ENCODE measurements at regions not wholly inside any gene's neighbourhood (a gene's known extent, or its start where the extent isn't known, plus 50 kb on each side); places are given as distances from the start of the nearest gene placed in this dataset.
"Not testable (repeated sequence)": the region's sequence is repeated elsewhere in the genome, so short reads cannot be mapped to it uniquely, and the experiment has no call there.

- Mint-ChIP-seq H3K4me1 (ENCODE audit: low read depth) (no peaks in the 10 kb centered on the region), H3K9me3 (no peaks in the 10 kb centered on the region), H3K36me3 (no peaks in the 10 kb centered on the region), H3K27me3 (no peaks in the 10 kb centered on the region), H3K4me3 (no peak overlapping the region), H3K27ac (no peak overlapping the region)
- ChIA-PET CTCF (no interaction called here), POLR2A (no interaction called here)
- no peak for DNase-seq
- intact Hi-C loops (cut with micrococcal nuclease), result no loop called here
These were observed 431.8 kb upstream of the MAN1A1 start for GRCh38 chr6:119781365-119781764.

DNA sequence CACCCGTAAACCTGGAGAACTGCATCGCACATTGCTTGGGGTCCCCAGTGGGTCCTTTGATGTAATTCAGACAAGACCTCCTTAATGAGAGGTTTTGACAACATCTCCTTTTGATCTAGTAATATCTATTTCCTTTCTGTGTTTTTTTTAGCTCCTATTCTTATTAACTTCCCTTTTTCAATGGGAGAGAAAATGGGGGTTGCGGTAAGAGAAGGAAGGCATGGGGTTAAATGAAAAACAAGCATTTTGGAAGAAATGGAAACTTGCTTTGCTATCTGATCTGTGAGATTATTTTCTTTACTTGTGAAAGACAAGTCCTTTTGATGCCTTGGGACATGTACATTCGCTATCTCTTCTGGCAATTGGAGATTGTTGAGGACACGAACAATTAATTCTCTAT lies 418.6 kb upstream of the MAN1A1 start:
- H3K27me3 Mint-ChIP-seq, result peaks cover 7% of the 10 kb centered on the region
- ChIA-PET POLR2A (no interaction called here), CTCF (no interaction called here)
- H3K27ac Mint-ChIP-seq, result no peak overlapping the region
- H3K4me3 Mint-ChIP-seq, result no peak overlapping the region
- H3K4me1 Mint-ChIP-seq (ENCODE audit: low read depth), result no peaks in the 10 kb centered on the region
- no peaks in the 10 kb centered on the region for H3K36me3 Mint-ChIP-seq
- peaks cover 9% of the 10 kb centered on the region for H3K9me3 Mint-ChIP-seq
- intact Hi-C loops (cut with micrococcal nuclease), result no loop called here
- no peak for DNase-seq

- Mint-ChIP-seq H3K36me3 (no peaks in the 10 kb centered on the region), H3K4me3 (no peak overlapping the region), H3K27me3 (peaks cover 7% of the 10 kb centered on the region), H3K9me3 (no peaks in the 10 kb centered on the region), H3K4me1 (ENCODE audit: low read depth) (no peaks in the 10 kb centered on the region), H3K27ac (no peak overlapping the region)
- no peak for DNase-seq
- intact Hi-C loops (cut with micrococcal nuclease), result no loop called here
- ChIA-PET POLR2A (no interaction called here), CTCF (no interaction called here)
These were observed 415.5 kb upstream of the MAN1A1 start for GRCh38 chr6:119764927-119765681.

DNA sequence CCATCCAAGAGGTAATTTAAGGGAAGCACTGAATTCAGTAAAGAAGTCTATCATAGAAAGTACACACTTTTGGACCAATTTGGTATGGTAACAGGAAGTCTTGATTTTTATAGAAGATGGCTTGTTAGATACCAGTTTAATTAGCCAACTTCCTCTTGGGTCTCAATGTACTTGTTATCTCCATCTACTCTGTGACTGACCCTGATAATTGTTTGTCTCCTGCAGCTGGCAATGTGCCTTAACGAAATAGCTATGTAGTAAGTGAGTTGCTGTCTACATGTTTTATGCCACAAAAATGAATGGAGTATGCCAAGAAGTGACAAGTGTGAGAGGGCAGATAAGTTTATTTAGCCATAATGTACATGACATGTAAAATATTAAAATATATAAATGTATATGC lies 410.5 kb upstream of the MAN1A1 start:
- Mint-ChIP-seq H3K9me3 (no peaks in the 10 kb centered on the region), H3K4me1 (ENCODE audit: low read depth) (no peaks in the 10 kb centered on the region), H3K27ac (no peak overlapping the region), H3K27me3 (peaks cover 3% of the 10 kb centered on the region), H3K36me3 (no peaks in the 10 kb centered on the region), H3K4me3 (no peak overlapping the region)
- intact Hi-C loops (cut with micrococcal nuclease), result no loop called here
- ChIA-PET CTCF (no interaction called here), POLR2A (no interaction called here)
- no peak for DNase-seq

DNA sequence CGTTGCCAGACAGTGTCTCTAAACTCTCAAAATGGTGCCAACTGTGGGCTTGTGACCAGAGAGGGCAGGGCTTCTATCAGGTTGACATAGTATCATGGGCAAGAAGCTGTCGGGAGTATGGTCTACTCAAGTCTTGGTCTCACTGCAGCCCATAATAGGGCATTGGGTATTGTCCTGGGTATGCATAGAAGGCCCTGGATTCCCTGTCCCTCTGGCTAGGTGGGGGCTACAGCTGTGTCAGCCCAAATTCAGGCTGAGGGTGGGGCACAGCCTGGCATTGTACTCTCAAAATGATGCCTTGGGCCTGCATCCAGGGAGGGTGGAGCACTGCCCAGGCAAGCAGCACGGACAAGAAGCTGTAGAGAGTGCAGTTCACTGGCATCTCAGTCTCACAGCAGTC lies 408.8 kb upstream of the MAN1A1 start:
- Mint-ChIP-seq H3K27me3 (peaks cover 3% of the 10 kb centered on the region), H3K27ac (no peak overlapping the region), H3K9me3 (no peaks in the 10 kb centered on the region), H3K36me3 (no peaks in the 10 kb centered on the region), H3K4me1 (ENCODE audit: low read depth) (no peaks in the 10 kb centered on the region), H3K4me3 (no peak overlapping the region)
- ChIA-PET CTCF (no interaction called here), POLR2A (no interaction called here)
- DNase-seq, result no peak
- intact Hi-C loops (cut with micrococcal nuclease), result no loop called here

DNA sequence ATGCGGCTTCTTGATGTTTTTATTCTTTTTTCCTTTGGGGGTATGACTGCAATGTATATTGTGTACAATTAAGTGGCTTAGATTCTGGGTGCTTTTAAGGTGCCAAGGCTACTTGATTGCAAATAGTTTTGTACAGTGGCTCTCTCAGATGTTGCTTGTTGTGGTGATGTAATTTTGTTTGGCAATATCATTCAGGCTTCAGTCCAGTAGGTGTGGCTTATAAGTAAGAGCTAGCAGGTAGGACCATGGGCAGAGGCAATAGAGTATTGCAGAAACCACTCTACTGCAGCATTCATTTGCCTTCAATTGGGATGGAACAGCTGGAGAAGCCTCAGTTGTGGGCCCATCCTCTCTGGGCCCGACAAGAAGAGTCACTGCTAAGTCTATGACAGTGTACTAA lies 407.9 kb upstream of the MAN1A1 start:
- Mint-ChIP-seq H3K4me3 (no peak overlapping the region), H3K36me3 (no peaks in the 10 kb centered on the region), H3K4me1 (ENCODE audit: low read depth) (no peaks in the 10 kb centered on the region), H3K9me3 (no peaks in the 10 kb centered on the region), H3K27ac (no peak overlapping the region), H3K27me3 (peaks cover 3% of the 10 kb centered on the region)
- DNase-seq, result no peak
- intact Hi-C loops (cut with micrococcal nuclease), result no loop called here
- ChIA-PET POLR2A (no interaction called here), CTCF (no interaction called here)

- H3K36me3 Mint-ChIP-seq, result no peaks in the 10 kb centered on the region
- intact Hi-C loops (cut with micrococcal nuclease), result loop anchor here (10.0 kb wide), 1 partner anchor 305 kb away; no protein-coding TSS in a partner anchor
These were observed 399.8 kb upstream of the MAN1A1 start for GRCh38 chr6:119749335-119749734.

GRCh38 chr6:119748535-119748934 lies 399.0 kb upstream of the MAN1A1 start:
- intact Hi-C loops (cut with micrococcal nuclease), result loop anchor here (10.0 kb wide), 1 partner anchor 306 kb away; no protein-coding TSS in a partner anchor
- CTCF ChIA-PET, result not testable (repeated sequence)

More at GRCh38 chr6:119749335-119749734, 399.8 kb upstream of the MAN1A1 start:
- ChIA-PET CTCF (no interaction called here), POLR2A (no interaction called here)
- H3K27ac Mint-ChIP-seq, result no peak overlapping the region
- no peak for DNase-seq
- no peak overlapping the region for H3K4me3 Mint-ChIP-seq
- H3K27me3 Mint-ChIP-seq, result peaks cover 3% of the 10 kb centered on the region
- H3K4me1 Mint-ChIP-seq (ENCODE audit: low read depth), result no peaks in the 10 kb centered on the region
- no peaks in the 10 kb centered on the region for H3K9me3 Mint-ChIP-seq

DNA sequence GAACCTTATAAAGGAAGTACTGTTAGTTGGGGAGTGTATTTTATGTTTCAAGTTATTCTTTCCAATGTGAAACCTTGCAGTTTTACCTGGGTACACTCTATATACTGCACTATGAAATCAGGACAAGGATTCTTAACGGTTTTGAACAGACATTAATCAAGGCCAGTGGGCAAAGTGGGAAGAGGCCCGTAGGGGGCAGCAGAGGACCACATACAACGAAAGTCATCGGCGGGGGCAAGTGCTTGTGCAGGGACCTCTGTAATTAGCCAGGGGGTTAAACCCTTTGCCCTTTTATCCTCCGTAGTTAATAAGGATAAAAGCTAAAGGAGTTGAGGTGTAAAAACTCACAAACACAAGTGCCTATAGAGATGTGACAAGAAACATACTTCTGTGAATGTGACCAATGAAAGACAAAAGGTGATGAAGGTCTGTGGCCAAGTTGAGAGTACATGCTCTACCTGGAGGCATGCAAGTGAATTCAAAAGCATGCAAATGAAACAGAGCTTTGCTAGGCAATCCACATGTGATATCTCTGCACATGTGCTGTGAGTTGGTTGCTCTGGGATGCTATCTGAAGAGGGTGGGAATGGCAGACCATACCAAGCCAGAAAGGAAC lies 392.7 kb upstream of the MAN1A1 start:
- peak; percentile 66 for DNase-seq
- intact Hi-C loops (cut with micrococcal nuclease), result loop anchor here (5.0 to 10.0 kb wide), 3 partner anchors 235 to 595 kb away; no protein-coding TSS in a partner anchor
- H3K27ac Mint-ChIP-seq, result no peak overlapping the region
- no peaks in the 10 kb centered on the region for H3K9me3 Mint-ChIP-seq
- no peaks in the 10 kb centered on the region for H3K36me3 Mint-ChIP-seq
- ChIA-PET POLR2A (interaction anchor here (0.6 kb wide), 1 partner anchor 158 kb away, joined by 3 read pairs; no protein-coding TSS in a partner anchor), CTCF (interaction anchor here (0.6 to 1.4 kb wide), 3 partner anchors 405 to 593 kb away, joined by 3 to 6 read pairs (median 3); no protein-coding TSS in a partner anchor)
- no peak overlapping the region for H3K4me3 Mint-ChIP-seq
- H3K27me3 Mint-ChIP-seq, result peaks cover 2% of the 10 kb centered on the region
- no peaks in the 10 kb centered on the region for H3K4me1 Mint-ChIP-seq (ENCODE audit: low read depth)

More at GRCh38 chr6:119748535-119748934, 399.0 kb upstream of the MAN1A1 start:
- H3K4me3 Mint-ChIP-seq; H3K36me3 Mint-ChIP-seq; H3K27me3 Mint-ChIP-seq; POLR2A ChIA-PET; H3K27ac Mint-ChIP-seq; DNase-seq; H3K9me3 Mint-ChIP-seq; H3K4me1 Mint-ChIP-seq (ENCODE audit: low read depth): not testable (repeated sequence)

- Mint-ChIP-seq H3K36me3 (no peaks in the 10 kb centered on the region), H3K4me3 (no peak overlapping the region), H3K4me1 (ENCODE audit: low read depth) (no peaks in the 10 kb centered on the region), H3K9me3 (no peaks in the 10 kb centered on the region), H3K27ac (no peak overlapping the region), H3K27me3 (peaks cover 9% of the 10 kb centered on the region)
- no peak for DNase-seq
- CTCF ChIA-PET, result interaction anchor here (0.6 kb wide), 1 partner anchor 320 kb away, joined by 3 read pairs; no protein-coding TSS in a partner anchor
- intact Hi-C loops (cut with micrococcal nuclease), result loop anchor here (5.0 to 10.0 kb wide), 3 partner anchors 238 to 592 kb away; no protein-coding TSS in a partner anchor
- POLR2A ChIA-PET, result no interaction called here
These were observed 390.2 kb upstream of the MAN1A1 start for GRCh38 chr6:119739769-119740168.

DNA sequence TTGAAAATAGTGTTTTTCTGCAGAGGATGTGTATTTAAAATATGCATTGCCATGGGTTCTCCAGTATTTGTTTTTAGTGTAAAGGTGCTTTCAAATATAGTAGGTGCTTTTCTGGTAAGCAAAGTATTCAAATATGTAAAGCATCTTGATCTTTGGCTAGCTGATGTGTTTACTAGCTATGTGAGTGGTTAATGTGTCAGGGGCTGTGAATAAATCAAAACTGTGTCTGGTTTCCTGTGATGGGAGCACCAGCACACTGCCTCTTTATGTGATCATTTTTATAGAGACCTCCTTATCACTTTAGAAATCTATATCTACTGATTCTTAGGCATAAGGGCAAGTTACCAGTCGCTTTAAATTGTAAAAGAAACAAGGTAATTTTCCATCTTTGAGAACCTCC lies 388.9 kb upstream of the MAN1A1 start:
- POLR2A ChIA-PET, result no interaction called here
- no peak for DNase-seq
- Mint-ChIP-seq H3K27ac (no peak overlapping the region), H3K36me3 (no peaks in the 10 kb centered on the region), H3K27me3 (peaks cover 9% of the 10 kb centered on the region), H3K4me3 (no peak overlapping the region), H3K9me3 (no peaks in the 10 kb centered on the region), H3K4me1 (ENCODE audit: low read depth) (no peaks in the 10 kb centered on the region)
- intact Hi-C loops (cut with micrococcal nuclease), result no loop called here
- CTCF ChIA-PET, result no interaction called here

- DNase-seq, result no peak
- Mint-ChIP-seq H3K9me3 (no peaks in the 10 kb centered on the region), H3K36me3 (no peaks in the 10 kb centered on the region), H3K4me3 (no peak overlapping the region), H3K27ac (no peak overlapping the region), H3K4me1 (ENCODE audit: low read depth) (no peaks in the 10 kb centered on the region), H3K27me3 (peaks cover 7% of the 10 kb centered on the region)
- ChIA-PET CTCF (interaction anchor here (0.6 kb wide), 1 partner anchor 43 kb away, joined by 3 read pairs; no protein-coding TSS in a partner anchor), POLR2A (no interaction called here)
- intact Hi-C loops (cut with micrococcal nuclease), result no loop called here
These were observed 386.9 kb upstream of the MAN1A1 start for GRCh38 chr6:119736296-119737021.

All from activated CD4-positive, alpha-beta memory T cell treated with anti-CD3 and anti-CD28 coated beads for 36 hours (primary cell).